HUES48 (cell line): ENCODE measurements at regions not wholly inside any gene's neighbourhood (a gene's known extent, or its start where the extent isn't known, plus 50 kb on each side); places are given as distances from the start of the nearest gene placed in this dataset.
"Not testable (repeated sequence)": the region's sequence is repeated elsewhere in the genome, so short reads cannot be mapped to it uniquely, and the experiment has no call there.

ENCODE experiments used
- H3K27ac ChIP-seq: one replicate; pipeline ENCODE4 v1.7.0; 2013; ENCODE audit warnings: low read depth, low read length, inconsistent platforms
- H3K27me3 ChIP-seq: 2 replicates; pipeline ENCODE4 v1.6.1; 2013; ENCODE audit warnings: mild to moderate bottlenecking, low read length; ENCODE audit not compliant: control insufficient read depth, insufficient read depth
- H3K36me3 ChIP-seq: 2 replicates; pipeline ENCODE4 v1.6.1; 2013; ENCODE audit warnings: low read length; ENCODE audit not compliant: control insufficient read depth, insufficient read depth
- H3K4me1 ChIP-seq: 2 replicates; pipeline ENCODE4 v1.6.1; 2013; ENCODE audit warnings: mild to moderate bottlenecking, low read length; ENCODE audit not compliant: control insufficient read depth, insufficient read depth
- H3K4me3 ChIP-seq: 2 replicates; pipeline ENCODE4 v1.5.1; 2013; ENCODE audit warnings: mild to moderate bottlenecking, low read depth, low read length
- H3K9ac ChIP-seq: 2 replicates; pipeline ENCODE4 v1.6.1; 2013; ENCODE audit warnings: mild to moderate bottlenecking, low read depth, low read length, moderate library complexity
- H3K9me3 ChIP-seq: 2 replicates; pipeline ENCODE4 v1.6.1; 2013; ENCODE audit warnings: low read length; ENCODE audit not compliant: control insufficient read depth, insufficient read depth

DNA sequence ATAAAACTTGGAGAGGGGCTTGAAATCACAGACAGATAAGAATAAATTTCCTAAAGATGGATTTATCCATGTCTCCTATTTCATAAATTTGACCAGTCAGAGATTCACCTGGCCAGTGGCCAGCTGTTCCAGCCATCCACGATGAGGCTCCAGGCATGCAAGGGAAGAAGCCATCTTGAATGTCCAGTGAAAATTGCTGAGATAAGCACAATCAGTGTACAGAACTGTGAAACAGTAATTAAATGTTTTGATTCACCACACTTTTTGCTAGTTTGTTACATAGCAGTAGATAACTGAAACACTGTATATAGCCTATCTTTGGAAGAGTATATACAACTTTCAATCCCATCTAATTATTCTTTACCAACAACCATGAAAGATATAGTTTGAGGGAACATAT is 163.5 kb downstream of the HINT1 start:
- H3K4me1 ChIP-seq, result peaks cover 11% of the 10 kb centered on the region
- no peak overlapping the region for H3K27ac ChIP-seq
- H3K9me3 ChIP-seq, result no peaks in the 10 kb centered on the region
- H3K9ac ChIP-seq, result no peak overlapping the region
- no peaks in the 10 kb centered on the region for H3K27me3 ChIP-seq
- no peak overlapping the region for H3K4me3 ChIP-seq
- H3K36me3 ChIP-seq, result no peaks in the 10 kb centered on the region

DNA sequence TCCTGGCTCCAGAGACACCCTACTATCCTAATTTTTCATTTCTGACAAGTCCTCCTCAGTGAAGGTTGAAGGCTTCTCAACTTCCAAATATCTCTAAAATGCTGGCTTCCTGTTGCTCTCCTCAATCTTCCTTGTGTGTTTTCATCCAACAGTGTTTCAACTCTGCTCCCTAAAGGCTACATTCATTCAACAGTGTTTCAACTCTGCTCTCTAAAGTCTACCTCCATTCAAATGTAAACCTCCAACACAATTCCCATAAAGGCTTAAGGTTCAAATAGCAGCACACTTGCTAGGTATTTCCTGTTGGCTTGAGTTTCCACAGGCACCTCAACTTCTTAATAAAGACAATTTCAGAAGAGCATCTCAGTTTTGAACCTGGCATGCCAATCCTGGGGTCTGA is 164.8 kb downstream of the HINT1 start:
- Histone ChIP-seq H3K4me1 (peaks cover 11% of the 10 kb centered on the region), H3K9ac (no peak overlapping the region)

DNA sequence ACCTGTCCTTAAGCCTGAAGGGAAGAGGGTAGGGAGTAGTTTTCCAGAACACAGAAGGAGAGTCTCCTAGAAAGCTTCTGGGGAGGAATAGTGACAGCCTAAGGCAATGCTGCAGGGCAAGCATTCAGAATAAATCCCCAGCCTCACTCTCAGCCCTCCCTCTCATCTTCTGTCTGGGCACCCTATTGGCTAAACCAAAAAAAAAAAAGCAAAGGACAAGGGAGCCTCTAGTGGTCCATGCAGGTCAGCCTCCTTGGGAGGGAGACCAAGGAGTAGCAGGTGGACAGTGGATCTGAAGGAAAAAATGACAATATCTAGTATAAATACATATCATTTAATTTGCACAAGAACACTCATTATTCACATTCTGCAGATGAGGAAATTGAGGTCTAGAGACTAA is 168.3 kb downstream of the HINT1 start:
- H3K4me1 ChIP-seq, result peaks cover 19% of the 10 kb centered on the region
- not testable (repeated sequence) for H3K27me3 ChIP-seq, H3K36me3 ChIP-seq, H3K4me3 ChIP-seq, H3K9ac ChIP-seq, H3K27ac ChIP-seq, H3K9me3 ChIP-seq

More for the DNA sequence above, 164.8 kb downstream of the HINT1 start:
- no peak overlapping the region for H3K27ac ChIP-seq
- H3K4me3 ChIP-seq, result no peak overlapping the region
- H3K27me3 ChIP-seq, result no peaks in the 10 kb centered on the region
- H3K36me3 ChIP-seq, result no peaks in the 10 kb centered on the region
- no peaks in the 10 kb centered on the region for H3K9me3 ChIP-seq

DNA sequence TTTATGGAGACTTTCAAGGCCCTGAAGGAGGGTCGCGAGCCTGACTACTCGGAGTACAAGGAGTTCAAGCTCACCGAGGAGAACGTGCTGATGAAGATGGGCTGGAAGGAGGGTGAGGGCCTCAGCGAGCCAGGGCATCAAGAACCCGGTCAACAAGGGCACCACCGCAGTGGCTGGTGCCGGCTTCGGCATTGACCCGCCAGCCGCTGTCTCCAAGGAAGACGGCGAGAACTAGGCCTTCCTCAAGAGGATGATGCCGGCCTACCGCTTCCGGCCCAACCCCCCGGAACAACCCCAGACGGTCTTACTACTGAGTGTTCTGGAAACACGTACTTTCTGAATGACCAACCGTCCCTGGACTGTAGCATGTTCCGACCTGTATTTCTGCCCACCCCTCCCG is 169.2 kb downstream of the HINT1 start:
- no peaks in the 10 kb centered on the region for H3K27me3 ChIP-seq
- no peak overlapping the region for H3K4me3 ChIP-seq
- no peaks in the 10 kb centered on the region for H3K36me3 ChIP-seq
- peaks cover 20% of the 10 kb centered on the region for H3K4me1 ChIP-seq
- H3K9me3 ChIP-seq, result no peaks in the 10 kb centered on the region
- no peak overlapping the region for H3K9ac ChIP-seq
- no peak overlapping the region for H3K27ac ChIP-seq

DNA sequence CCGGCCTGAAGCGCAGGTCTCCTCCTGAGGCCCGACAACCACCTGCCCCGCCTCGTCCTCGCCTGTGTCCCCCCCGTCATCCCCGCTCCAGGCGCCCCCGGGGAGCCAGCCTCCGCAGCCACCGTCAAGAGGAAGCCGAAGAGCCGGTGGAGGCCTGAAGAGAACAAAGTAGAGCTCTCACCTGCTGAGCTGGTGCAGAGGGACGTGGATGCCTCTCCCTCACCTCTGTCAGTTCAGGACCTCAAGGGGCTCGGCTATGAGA is 169.9 kb downstream of the HINT1 start:
- Histone ChIP-seq H3K27me3 (no peaks in the 10 kb centered on the region), H3K4me1 (peaks cover 14% of the 10 kb centered on the region), H3K9ac (no peak overlapping the region), H3K4me3 (no peak overlapping the region), H3K36me3 (no peaks in the 10 kb centered on the region), H3K27ac (no peak overlapping the region), H3K9me3 (no peaks in the 10 kb centered on the region)

DNA sequence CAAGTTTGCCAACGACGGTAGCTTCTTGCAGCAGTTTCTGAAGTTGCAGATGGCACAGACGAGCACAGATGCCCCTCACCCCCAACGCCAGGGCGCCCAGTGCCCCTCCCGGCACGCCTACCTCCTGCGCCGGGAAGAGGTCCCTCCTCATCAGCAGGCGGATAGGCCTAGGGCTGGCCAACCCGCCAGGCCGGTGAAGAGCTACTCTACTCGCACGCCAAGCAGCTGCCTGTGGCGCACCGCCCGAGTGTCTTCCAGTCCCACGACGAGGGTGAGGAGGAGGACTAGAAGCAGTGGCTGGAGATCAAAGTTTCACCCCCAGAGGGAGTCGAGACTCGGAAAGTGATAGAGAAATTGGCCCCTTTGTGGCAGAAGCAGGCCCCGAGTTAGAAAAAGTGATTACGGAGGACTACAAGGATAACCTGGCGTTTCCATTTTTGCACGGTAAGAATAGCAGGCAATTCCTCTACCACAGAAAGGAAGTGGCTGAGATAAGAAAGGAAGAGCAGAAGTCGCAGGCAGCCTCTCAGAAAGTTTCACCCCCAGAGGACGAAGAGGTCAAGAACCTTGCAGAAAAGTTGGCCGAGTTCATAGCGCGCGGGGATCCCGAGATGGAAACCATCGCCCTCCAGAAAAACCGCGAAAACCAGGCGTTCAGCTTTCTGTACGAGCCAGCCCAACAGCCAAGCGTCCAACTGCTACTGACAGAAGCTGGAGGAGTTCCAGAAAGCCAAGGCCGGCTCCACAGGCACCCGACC is 170.4 kb downstream of the HINT1 start:
- no peaks in the 10 kb centered on the region for H3K36me3 ChIP-seq
- H3K9me3 ChIP-seq, result no peaks in the 10 kb centered on the region
- H3K4me3 ChIP-seq, result no peak overlapping the region
- H3K4me1 ChIP-seq, result peaks cover 9% of the 10 kb centered on the region; the same call in 1 of the 2 replicates
- H3K27me3 ChIP-seq, result no peaks in the 10 kb centered on the region
- no peak overlapping the region for H3K9ac ChIP-seq
- no peak overlapping the region for H3K27ac ChIP-seq

DNA sequence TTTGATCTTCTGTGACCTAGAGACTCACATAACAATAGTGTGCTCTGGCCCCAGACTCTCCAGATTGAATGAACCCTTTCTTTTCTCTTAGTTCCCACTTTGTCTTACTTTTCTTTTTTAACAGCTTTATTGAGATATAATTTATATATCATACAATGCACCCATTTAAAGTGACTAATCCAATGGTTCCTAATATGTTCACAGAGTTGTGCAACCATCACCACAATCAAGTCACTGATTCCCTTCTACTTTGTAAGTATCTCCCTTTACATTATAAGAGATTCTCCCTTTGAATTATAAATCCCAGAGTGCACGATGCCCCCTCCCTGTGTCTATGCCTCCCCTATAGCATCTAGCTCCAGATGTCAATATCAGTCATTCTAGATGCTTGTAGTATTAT is 172.4 kb downstream of the HINT1 start:
- H3K9me3 ChIP-seq, result no peaks in the 10 kb centered on the region
- no peaks in the 10 kb centered on the region for H3K27me3 ChIP-seq
- peaks cover 8% of the 10 kb centered on the region; the same call in 1 of the 2 replicates for H3K4me1 ChIP-seq
- H3K4me3 ChIP-seq, result no peak overlapping the region
- H3K9ac ChIP-seq, result no peak overlapping the region
- H3K27ac ChIP-seq, result peak overlapping the region; percentile 78
- H3K36me3 ChIP-seq, result no peaks in the 10 kb centered on the region

DNA sequence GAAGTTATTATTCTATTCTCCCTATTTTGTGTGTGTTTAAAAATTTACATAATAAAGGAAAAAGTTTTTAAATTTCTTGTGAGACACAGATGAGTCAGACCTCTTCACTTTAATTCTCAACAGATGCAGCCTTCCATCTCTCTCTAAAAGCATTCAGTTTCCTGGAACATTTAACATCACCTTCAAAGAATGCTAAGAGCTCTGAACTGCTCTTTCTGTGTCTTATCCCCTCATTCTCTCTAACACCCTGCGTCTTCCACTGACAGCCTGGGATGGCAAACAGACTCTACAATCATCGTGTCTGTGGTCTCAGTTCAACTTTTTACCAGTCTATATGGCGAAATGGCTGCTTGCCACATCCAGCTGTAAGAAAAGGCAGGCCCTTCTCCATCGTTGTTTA is 173.0 kb downstream of the HINT1 start:
- Histone ChIP-seq H3K4me3 (no peak overlapping the region), H3K9me3 (no peaks in the 10 kb centered on the region), H3K27me3 (no peaks in the 10 kb centered on the region), H3K36me3 (no peaks in the 10 kb centered on the region), H3K4me1 (peaks cover 8% of the 10 kb centered on the region; the same call in 1 of the 2 replicates), H3K27ac (peak overlapping the region; percentile 78), H3K9ac (no peak overlapping the region)

DNA sequence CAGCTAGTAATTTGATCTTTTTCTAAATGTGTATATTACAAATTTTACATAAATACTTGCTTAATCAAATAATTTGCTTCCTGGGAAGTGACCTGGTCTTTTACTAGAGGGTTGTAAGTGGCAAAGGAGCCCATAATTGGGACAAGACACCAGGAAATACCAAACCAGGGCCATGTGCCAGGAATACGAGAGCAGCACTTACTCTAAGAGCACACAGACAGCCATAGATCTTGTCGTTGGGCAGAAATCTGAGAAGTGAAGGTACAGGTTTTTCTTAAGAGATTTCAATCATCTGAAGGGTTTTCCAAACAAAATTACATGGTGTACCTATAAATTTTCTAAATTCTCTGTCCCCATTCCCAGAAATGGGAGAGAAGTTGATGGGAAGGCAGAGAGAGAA is 179.3 kb downstream of the HINT1 start:
- no peak overlapping the region for H3K27ac ChIP-seq
- no peaks in the 10 kb centered on the region for H3K27me3 ChIP-seq
- no peaks in the 10 kb centered on the region for H3K36me3 ChIP-seq
- no peak overlapping the region for H3K4me3 ChIP-seq
- no peak overlapping the region for H3K9ac ChIP-seq
- H3K4me1 ChIP-seq, result no peaks in the 10 kb centered on the region
- peaks cover 3% of the 10 kb centered on the region; the same call in 1 of the 2 replicates for H3K9me3 ChIP-seq

DNA sequence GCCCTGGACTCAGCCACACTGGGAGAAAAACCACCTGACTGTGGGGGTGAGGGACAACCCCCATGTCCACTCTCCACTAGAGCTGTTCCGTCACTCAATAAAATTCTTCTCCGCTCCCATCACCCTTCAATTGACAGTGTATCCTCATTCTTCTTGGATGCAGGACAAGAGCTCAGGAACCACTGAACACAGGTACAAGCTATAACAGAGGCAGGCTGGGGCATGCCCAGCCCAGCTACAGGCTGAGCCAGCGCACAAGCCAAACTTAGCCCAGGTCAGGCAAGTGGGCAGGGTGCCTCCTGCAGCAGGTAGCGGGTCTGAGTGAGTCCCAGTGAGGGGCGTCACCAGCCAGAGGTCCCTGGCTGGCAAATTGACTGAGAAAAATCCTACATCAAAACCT is 183.4 kb downstream of the HINT1 start:
- H3K9ac ChIP-seq, result no peak overlapping the region
- H3K27me3 ChIP-seq, result no peaks in the 10 kb centered on the region
- no peak overlapping the region for H3K4me3 ChIP-seq
- no peaks in the 10 kb centered on the region for H3K36me3 ChIP-seq
- H3K9me3 ChIP-seq, result peaks cover 3% of the 10 kb centered on the region; the same call in 1 of the 2 replicates
- H3K4me1 ChIP-seq, result no peaks in the 10 kb centered on the region
- no peak overlapping the region for H3K27ac ChIP-seq

DNA sequence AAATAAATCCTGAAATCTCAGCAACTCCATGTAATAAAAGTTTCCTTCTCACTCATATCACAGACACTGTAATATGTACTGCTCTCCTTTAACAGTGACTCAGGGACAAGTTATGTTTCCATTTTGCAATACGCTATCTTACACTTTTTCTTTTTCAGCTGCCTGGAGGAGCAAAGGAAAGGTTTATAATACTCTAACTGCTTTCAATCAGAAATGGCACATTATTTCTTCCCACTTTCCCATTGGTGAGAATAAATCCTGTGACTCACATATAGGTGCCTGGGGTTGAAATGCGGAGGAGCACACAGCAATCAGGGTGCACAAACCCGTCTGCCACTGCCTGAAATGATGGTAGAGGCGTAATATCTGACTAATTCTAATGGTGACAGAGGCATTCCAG is 186.6 kb downstream of the HINT1 start:
- Histone ChIP-seq H3K36me3 (no peaks in the 10 kb centered on the region), H3K4me1 (peaks cover 21% of the 10 kb centered on the region), H3K9ac (no peak overlapping the region), H3K27ac (no peak overlapping the region), H3K4me3 (no peak overlapping the region), H3K27me3 (no peaks in the 10 kb centered on the region), H3K9me3 (peaks cover 3% of the 10 kb centered on the region; the same call in 1 of the 2 replicates)
